Stimulated activated CD4-positive, alpha-beta T cell treated with anti-CD3 and anti-CD28 coated beads, Interleukin-15, amount 100 ng/mL, for 24 hours (primary cell): ENCODE measurements at regions not wholly inside any gene's neighbourhood (a gene's known extent, or its start where the extent isn't known, plus 50 kb on each side); places are given as distances from the start of the nearest gene placed in this dataset.
"Not testable (repeated sequence)": the region's sequence is repeated elsewhere in the genome, so short reads cannot be mapped to it uniquely, and the experiment has no call there.

Experiments used
- DNase-seq: peaks from one replicate; pipeline ENCODE4 v3.0.0-alpha.2; 2020

- no peak for DNase-seq
Observed at GRCh38 chr13:44778761-44779484, 202.8 kb upstream of the TSC22D1 start.

GRCh38 chr13:44775290-44775689 lies 199.2 kb upstream of the TSC22D1 start:
- not testable (repeated sequence) for DNase-seq

DNA sequence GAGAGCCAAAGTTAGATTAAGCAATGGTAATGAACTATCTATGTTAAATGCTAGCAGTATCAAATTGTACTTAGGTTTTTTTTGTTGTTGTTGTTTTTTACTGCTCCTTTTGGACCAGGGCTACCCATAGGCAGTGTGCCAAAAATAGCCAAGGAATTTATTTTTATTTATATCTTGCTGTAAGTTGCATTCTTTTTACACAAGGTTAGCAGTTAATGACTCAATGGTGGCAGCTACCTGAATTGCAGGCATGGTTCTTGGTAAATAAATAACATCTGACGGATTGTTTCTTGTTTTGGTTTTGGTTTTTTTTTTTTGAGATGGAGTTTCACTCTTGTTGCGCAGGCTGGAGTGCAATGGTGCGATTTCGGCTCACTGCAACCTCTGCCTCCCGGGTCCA lies 194.8 kb upstream of the TSC22D1 start:
- DNase-seq, result no peak

DNA sequence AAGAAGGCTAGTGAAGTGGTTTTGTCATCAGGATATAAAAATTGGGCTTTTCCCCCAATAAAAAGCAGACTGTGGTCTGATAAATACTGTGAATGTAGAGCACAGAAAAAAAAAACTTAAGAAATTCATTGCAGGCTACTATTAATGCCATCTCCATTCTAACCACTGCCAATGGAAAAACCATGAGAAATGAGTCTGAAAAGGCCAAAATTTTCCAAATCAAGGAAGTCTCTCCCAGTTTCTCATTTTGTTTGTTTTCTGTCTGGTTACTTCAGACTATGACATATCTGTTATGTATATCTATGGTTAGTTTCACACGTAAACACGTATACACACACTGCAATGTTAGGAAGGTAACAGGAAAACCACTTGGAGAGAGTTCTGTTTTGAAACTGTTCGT lies 193.6 kb upstream of the TSC22D1 start:
- DNase-seq, result no peak

DNA sequence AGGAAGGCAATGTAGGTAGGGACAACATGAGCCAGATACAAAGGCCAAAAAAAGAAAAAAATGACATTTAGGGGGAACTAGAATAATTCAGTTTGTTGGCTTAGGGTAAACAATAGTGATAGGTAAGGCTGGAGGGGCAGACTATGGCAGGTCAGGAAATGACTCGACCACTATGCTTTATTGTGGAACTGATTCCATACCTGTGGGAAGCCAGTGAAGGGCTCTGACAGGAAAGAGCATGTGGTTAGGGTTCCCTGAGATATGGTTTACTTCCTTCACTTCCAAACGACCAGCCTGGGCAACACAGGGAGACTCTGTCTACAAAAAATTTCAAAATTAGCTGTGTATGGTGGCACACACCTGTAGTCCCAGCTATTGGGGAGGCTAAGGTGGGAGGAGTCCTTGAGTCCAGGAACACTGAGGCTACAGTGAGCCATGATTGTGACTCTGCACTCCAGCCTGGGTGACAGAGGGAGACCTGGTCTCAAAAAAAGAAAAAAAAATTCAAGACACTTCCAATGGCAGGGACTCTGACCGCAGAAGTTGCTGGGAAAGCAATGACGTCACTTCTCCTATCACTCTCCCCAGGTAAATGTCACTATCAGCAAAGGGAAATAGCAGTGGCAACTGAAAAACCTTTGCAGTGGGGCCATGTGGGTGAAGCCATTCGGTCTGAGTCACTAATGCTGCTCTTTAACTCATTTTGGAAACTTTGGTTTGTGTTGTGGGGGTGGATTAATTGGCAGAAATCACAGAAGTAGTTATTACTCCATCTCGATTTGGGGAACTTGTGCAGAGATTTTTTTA lies 192.8 kb upstream of the TSC22D1 start:
- peak; percentile 62 for DNase-seq

DNA sequence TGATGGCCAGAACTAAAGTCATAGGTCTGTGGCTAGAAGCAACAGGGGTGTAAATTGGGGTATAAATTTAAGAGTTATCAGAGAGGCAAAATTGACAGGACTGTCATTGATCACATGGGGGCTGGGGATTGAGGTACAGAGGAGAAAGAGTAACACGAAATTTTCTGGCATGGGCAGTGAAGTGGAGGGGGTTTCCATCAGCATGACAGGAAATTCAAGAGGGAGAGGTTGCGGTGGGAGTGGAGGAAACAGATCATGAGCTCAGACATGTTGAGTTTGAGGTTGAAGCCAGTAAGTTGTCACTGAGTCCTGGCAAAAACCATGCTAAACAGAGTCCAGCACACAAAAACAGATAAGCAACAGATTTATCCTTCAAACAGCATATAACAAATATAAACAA lies 192.1 kb upstream of the TSC22D1 start:
- peak; percentile 45 for DNase-seq

- no peak for DNase-seq
Observed at GRCh38 chr13:44765001-44765471, 188.9 kb upstream of the TSC22D1 start.

GRCh38 chr13:44764302-44764692 lies 188.2 kb upstream of the TSC22D1 start:
- DNase-seq, result no peak

GRCh38 chr13:44763615-44764301 lies 187.6 kb upstream of the TSC22D1 start:
- no peak for DNase-seq

DNA sequence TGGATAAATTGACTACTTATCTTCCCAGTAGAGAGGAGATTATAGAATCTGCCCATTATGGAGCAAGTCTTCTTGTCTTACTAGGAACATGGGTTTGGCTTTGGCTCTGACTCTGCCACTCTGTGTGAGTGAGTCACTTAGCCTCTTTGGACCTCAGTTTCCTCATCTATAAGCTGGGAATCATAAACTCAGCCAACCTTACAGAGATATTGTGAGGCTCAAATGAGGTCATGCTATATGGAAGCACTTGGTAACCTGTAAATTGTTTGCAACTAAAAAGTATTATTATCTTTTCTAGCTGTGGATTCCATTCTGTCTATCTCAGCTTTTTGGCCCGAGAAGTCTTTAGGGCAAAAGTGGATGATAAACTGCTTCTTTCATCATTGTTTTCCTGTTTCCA lies 186.8 kb upstream of the TSC22D1 start:
- DNase-seq, result no peak

- DNase-seq, result no peak
Observed at GRCh38 chr13:44760434-44760833, 184.3 kb upstream of the TSC22D1 start.

DNA sequence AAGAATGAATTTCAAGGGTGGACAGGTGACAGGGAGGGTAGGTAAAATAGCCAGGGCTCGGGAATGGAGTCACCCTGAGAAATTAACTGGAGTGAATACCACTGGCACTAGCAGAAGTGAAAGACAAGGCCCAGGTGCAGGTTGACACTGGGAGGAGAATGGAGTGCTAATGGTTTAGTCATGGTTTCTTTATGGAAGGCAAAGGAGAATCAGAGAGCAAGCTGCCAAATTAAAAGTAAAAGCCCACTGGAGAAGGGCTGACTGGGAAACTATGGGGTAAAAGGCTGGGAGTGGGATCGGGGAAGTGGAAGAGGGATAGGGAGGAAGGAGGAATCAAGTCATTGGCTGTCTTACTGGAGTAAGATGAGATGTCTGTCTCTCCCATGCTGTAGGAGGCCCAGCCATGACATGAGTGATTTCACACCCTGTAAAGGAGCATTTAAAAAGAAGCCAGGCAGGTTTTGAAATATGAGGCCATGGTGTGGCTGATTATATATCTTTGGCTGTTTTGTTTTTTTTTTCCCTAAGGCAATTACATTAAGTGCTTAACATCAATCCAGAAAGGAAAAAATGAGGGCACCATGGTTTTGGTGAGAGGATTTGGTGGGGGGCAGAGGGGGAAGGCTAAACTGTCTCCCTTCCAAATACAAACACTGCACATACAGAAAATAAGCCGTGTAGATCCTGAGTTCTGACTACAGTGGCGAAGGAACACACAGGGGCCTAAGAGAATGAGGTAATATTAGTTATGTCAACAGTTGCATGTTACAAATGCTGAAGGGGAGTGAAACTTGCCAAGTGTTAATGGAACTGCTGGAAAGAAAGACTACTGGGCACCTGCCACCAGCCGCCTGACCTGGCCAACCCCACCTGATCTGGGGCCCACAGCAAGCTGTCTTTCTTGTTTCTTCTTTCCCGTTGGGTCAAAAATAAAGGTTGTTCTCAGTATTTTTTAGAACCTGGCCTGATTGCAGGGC lies 183.5 kb upstream of the TSC22D1 start:
- no peak for DNase-seq

GRCh38 chr13:44758630-44759383 lies 182.7 kb upstream of the TSC22D1 start:
- peak; percentile 41 for DNase-seq

- DNase-seq, result no peak
Observed at GRCh38 chr13:44757671-44758070, 181.5 kb upstream of the TSC22D1 start.

DNA sequence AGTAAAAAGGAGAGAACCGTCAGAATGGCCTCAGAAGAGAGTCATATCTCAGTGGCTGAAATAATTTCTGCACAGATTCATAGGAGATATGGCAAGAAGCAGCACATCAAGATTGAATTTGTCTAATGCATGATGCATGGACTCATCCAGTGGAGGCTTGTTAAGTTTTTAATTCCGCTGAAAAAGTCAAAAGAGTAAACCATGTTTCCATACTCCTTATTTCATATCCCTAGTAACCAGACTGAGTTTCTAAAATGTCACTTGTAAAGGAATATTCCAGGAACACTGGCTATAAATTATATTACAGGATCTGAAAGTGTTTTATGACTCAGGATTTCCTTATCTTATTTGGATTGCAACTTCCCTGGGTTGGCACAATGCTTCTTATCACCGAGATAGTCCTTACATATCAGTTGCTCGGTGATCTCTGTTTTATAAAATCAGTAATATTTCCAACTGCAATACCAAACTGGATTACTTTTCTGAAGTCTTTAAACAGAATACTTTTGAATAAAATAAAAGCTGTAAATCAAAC lies 180.2 kb upstream of the TSC22D1 start:
- DNase-seq, result no peak

GRCh38 chr13:44755872-44756271 lies 179.7 kb upstream of the TSC22D1 start:
- DNase-seq, result no peak

DNA sequence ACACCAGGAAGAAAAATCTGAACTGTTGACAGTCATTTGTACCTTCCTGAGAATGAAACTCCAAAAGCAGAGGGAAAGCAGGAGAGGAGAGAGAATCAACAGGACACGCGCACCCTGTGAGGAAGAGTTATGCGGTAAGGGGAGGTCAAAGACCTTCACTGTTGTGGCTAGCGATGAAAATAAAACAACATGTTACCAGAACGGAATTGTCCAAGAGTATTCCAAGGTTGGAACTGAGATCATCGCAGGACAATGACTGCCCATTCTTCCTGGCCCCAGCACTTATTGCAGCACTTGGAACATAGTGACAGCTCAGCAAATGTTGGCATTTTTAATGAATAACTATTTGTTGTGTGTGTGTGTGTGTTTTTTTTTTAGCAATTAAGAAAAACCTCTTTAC lies 176.0 kb upstream of the TSC22D1 start:
- DNase-seq, result no peak

DNA sequence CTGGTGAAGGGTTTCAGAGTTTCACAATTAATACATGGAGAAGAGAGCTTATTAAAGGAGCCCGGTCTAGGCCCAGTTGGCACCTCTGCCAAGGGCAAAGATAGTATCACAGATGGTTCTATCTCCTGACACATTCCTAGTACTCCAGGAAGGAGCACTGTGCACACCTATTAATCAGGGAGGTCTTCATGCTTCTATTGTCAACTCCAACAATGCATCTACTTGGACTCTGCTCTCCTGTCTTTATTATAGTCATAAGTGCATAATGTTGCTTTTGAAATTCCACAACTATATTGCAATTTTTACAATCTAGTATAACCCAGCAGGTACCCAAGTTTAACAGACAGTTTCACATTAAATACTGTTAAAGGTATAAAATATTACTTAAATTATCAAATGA lies 174.5 kb upstream of the TSC22D1 start:
- no peak for DNase-seq

- DNase-seq, result no peak
Observed at GRCh38 chr13:44749906-44750305, 173.8 kb upstream of the TSC22D1 start.

DNA sequence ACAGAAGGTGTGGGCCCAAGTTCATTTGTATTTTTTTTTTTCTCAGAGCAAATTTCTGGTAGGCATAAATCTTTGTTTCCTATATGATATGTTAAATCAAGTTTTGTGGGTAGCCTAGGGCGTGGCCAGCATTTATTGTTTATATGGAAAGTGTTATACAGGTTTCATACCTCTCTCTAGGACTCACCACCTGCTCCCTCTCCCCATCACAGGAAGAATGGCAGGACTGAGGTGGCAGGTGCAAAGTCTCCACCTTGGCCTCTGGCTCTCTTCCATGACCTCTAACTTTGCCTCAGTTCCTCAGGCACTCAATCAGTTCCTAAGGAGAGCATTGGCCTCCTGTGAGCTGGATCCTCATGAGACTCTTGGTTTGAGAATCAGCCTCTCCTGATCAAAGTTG lies 172.3 kb upstream of the TSC22D1 start:
- no peak for DNase-seq

GRCh38 chr13:44747179-44747578 lies 171.0 kb upstream of the TSC22D1 start:
- no peak for DNase-seq
